Body of pancreas (tissue), 4 donors: ENCODE measurements at regions not wholly inside any gene's neighbourhood (a gene's known extent, or its start where the extent isn't known, plus 50 kb on each side); places are given as distances from the start of the nearest gene placed in this dataset.

Experiments used
- POLR2A ChIP-seq, 3 donors: fragments of 450-650 bp; IDR thresholded peaks; one replicate each; pipeline ENCODE4 v1.6.1; 2016; ENCODE audit warnings: antibody characterized with exemption in 3 of 3, mild to moderate bottlenecking in 2 of 3
- TF ChIP-seq, protein P1 (sequence below), 7 experiments: fragments of 450-650 bp in 4 of 7; fragments of 200-600 bp in 3 of 7; sonication (generic) in 3 of 7; IDR thresholded peaks; one replicate each; pipeline ENCODE4 v1.5.1; 2016 to 2019; ENCODE audit warnings: antibody characterized with exemption in 7 of 7

- TF ChIP-seq, protein P1, sequence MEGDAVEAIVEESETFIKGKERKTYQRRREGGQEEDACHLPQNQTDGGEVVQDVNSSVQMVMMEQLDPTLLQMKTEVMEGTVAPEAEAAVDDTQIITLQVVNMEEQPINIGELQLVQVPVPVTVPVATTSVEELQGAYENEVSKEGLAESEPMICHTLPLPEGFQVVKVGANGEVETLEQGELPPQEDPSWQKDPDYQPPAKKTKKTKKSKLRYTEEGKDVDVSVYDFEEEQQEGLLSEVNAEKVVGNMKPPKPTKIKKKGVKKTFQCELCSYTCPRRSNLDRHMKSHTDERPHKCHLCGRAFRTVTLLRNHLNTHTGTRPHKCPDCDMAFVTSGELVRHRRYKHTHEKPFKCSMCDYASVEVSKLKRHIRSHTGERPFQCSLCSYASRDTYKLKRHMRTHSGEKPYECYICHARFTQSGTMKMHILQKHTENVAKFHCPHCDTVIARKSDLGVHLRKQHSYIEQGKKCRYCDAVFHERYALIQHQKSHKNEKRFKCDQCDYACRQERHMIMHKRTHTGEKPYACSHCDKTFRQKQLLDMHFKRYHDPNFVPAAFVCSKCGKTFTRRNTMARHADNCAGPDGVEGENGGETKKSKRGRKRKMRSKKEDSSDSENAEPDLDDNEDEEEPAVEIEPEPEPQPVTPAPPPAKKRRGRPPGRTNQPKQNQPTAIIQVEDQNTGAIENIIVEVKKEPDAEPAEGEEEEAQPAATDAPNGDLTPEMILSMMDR (IDR thresholded peaks at IDR 0.05), result no peak
- TF ChIP-seq POLR2A (IDR thresholded peaks at IDR 0.05), result no peak
These were observed 199.9 kb upstream of the MAGEB2 start for GRCh38 chrX:30015440-30015839.
